Neural cell (in vitro differentiated cells): ENCODE measurements at regions not wholly inside any gene's neighbourhood (a gene's known extent, or its start where the extent isn't known, plus 50 kb on each side); places are given as distances from the start of the nearest gene placed in this dataset.

Source experiments
- EP300 ChIP-seq: fragments of 450-650 bp; conservative IDR thresholded peaks from 2 replicates; pipeline ENCODE4 v1.6.1; 2014; ENCODE audit warnings: antibody characterized with exemption, mild to moderate bottlenecking, moderate library complexity; ENCODE audit not compliant: poor library complexity, severe bottlenecking
- EZH2 ChIP-seq: fragments of 200-600, 300-800 bp; shearing (Covaris generic), sonication (generic); IDR thresholded peaks from 2 replicates; pipeline ENCODE4 v1.6.1; 2014; ENCODE audit warnings: antibody characterized with exemption, low read length, borderline replicate concordance, mild to moderate bottlenecking; ENCODE audit not compliant: insufficient read depth, poor library complexity, severe bottlenecking
- MXI1 ChIP-seq: fragments of 450-650 bp; conservative IDR thresholded peaks from 2 replicates; pipeline ENCODE4 v1.6.1; 2014; ENCODE audit warnings: antibody characterized with exemption, mild to moderate bottlenecking; ENCODE audit not compliant: poor library complexity, severe bottlenecking
- POLR2AphosphoS5 ChIP-seq: IDR thresholded peaks from 2 replicates; pipeline ENCODE4 v1.6.1; 2012
- RAD21 ChIP-seq: fragments of 450-650 bp; conservative IDR thresholded peaks from 2 replicates; pipeline ENCODE4 v1.6.1; 2014; ENCODE audit warnings: antibody characterized with exemption, mild to moderate bottlenecking, moderate library complexity
- SMC3 ChIP-seq: fragments of 450-650 bp; conservative IDR thresholded peaks from 2 replicates; pipeline ENCODE4 v1.6.1; 2014; ENCODE audit warnings: antibody characterized with exemption, mild to moderate bottlenecking, moderate library complexity; ENCODE audit not compliant: poor library complexity
- TF ChIP-seq, protein P1 (sequence below): fragments of 450-650 bp; IDR thresholded peaks from 2 replicates; pipeline ENCODE4 v1.5.1; 2014; ENCODE audit warnings: antibody characterized with exemption, mild to moderate bottlenecking, moderate library complexity; ENCODE audit not compliant: poor library complexity, severe bottlenecking
- TF ChIP-seq, protein P2 (sequence below): IDR thresholded peaks from 2 replicates; pipeline ENCODE4 v1.6.1; 2012; ENCODE audit warnings: borderline replicate concordance

DNA sequence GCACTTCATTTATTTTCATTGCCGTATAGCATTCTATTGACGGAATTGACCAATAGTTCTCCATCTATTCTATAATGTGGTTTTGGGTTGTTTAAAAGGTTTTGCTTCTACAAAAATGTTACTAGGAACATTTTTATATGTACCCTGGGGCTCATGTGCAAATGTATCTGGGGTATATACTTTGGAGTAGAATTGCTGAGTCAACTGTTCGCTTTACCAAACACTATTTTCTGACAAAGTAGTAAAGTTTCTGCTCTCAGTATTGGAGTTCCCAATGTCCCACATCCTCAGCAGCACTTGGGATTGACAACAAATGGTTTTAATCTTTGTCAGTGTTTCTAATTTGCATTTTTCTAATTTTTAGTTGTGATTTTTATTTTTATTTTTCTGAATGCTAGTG is 602.6 kb downstream of the MCTP2 start:
- TF ChIP-seq, protein P1, sequence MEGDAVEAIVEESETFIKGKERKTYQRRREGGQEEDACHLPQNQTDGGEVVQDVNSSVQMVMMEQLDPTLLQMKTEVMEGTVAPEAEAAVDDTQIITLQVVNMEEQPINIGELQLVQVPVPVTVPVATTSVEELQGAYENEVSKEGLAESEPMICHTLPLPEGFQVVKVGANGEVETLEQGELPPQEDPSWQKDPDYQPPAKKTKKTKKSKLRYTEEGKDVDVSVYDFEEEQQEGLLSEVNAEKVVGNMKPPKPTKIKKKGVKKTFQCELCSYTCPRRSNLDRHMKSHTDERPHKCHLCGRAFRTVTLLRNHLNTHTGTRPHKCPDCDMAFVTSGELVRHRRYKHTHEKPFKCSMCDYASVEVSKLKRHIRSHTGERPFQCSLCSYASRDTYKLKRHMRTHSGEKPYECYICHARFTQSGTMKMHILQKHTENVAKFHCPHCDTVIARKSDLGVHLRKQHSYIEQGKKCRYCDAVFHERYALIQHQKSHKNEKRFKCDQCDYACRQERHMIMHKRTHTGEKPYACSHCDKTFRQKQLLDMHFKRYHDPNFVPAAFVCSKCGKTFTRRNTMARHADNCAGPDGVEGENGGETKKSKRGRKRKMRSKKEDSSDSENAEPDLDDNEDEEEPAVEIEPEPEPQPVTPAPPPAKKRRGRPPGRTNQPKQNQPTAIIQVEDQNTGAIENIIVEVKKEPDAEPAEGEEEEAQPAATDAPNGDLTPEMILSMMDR, result no peak
- TF ChIP-seq, protein P2, sequence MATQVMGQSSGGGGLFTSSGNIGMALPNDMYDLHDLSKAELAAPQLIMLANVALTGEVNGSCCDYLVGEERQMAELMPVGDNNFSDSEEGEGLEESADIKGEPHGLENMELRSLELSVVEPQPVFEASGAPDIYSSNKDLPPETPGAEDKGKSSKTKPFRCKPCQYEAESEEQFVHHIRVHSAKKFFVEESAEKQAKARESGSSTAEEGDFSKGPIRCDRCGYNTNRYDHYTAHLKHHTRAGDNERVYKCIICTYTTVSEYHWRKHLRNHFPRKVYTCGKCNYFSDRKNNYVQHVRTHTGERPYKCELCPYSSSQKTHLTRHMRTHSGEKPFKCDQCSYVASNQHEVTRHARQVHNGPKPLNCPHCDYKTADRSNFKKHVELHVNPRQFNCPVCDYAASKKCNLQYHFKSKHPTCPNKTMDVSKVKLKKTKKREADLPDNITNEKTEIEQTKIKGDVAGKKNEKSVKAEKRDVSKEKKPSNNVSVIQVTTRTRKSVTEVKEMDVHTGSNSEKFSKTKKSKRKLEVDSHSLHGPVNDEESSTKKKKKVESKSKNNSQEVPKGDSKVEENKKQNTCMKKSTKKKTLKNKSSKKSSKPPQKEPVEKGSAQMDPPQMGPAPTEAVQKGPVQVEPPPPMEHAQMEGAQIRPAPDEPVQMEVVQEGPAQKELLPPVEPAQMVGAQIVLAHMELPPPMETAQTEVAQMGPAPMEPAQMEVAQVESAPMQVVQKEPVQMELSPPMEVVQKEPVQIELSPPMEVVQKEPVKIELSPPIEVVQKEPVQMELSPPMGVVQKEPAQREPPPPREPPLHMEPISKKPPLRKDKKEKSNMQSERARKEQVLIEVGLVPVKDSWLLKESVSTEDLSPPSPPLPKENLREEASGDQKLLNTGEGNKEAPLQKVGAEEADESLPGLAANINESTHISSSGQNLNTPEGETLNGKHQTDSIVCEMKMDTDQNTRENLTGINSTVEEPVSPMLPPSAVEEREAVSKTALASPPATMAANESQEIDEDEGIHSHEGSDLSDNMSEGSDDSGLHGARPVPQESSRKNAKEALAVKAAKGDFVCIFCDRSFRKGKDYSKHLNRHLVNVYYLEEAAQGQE, result no peak
- no peak for TF ChIP-seq EZH2
- no peak for TF ChIP-seq RAD21
- no peak for TF ChIP-seq EP300
- no peak for TF ChIP-seq POLR2AphosphoS5
- TF ChIP-seq SMC3, result no peak
- no peak for TF ChIP-seq MXI1
